Lower lobe of right lung (tissue), 2 donors: ENCODE measurements at regions not wholly inside any gene's neighbourhood (a gene's known extent, or its start where the extent isn't known, plus 50 kb on each side); places are given as distances from the start of the nearest gene placed in this dataset.

ENCODE experiments used
- ATAC-seq, 2 donors: fragments of 200-7000 bp; cut with Tn5 transposase; one replicate each; pipeline ENCODE4 v1.9.1; 2020 to 2022; ENCODE audit warnings: mild to moderate bottlenecking in 2 of 2, moderate library complexity in 2 of 2
- DNase-seq: peaks from one replicate; pipeline ENCODE4 v3.0.0-alpha.2; 2020
- H3K27ac ChIP-seq: fragments of 200-600 bp; one replicate; pipeline ENCODE4 v1.8.0; 2022
- H3K27me3 ChIP-seq: fragments of 200-600 bp; one replicate; pipeline ENCODE4 v1.8.0; 2022; ENCODE audit warnings: low read depth
- H3K36me3 ChIP-seq: fragments of 200-600 bp; one replicate; pipeline ENCODE4 v1.8.0; 2022; ENCODE audit warnings: mild to moderate bottlenecking
- H3K4me1 ChIP-seq: fragments of 200-600 bp; one replicate; pipeline ENCODE4 v1.8.0; 2022
- H3K4me3 ChIP-seq: fragments of 200-600 bp; one replicate; pipeline ENCODE4 v1.8.0; 2022; ENCODE audit warnings: mild to moderate bottlenecking
- H3K9me3 ChIP-seq: fragments of 200-600 bp; one replicate; pipeline ENCODE4 v1.8.0; 2022
- CTCF ChIP-seq: fragments of 200-600 bp; IDR thresholded peaks from one replicate; pipeline ENCODE4 v1.8.0; 2022; ENCODE audit warnings: antibody characterized with exemption, mild to moderate bottlenecking
- intact Hi-C: fragments of 100-400 bp; cut with DNase I; formaldehyde crosslinking; loops from one replicate; pipeline ENCODE4 v1.11.0; 2022
- donor health status: DM: no; HTN: yes; CAD: no; lungs with severe emphysema.

GRCh38 chr1:91591175-91591974 is 90.7 kb downstream of the CDC7 start:
- ATAC-seq, result no peak
- Histone ChIP-seq H3K27ac (no peak overlapping the region), H3K4me3 (no peak overlapping the region), H3K36me3 (no peaks in the 10 kb centered on the region), H3K4me1 (no peaks in the 10 kb centered on the region), H3K9me3 (no peaks in the 10 kb centered on the region), H3K27me3 (no peaks in the 10 kb centered on the region)
- no peak for DNase-seq
- TF ChIP-seq CTCF, result no peak
- intact Hi-C loops, result no loop called here

- Histone ChIP-seq H3K36me3 (no peaks in the 10 kb centered on the region), H3K27me3 (no peaks in the 10 kb centered on the region), H3K4me3 (no peak overlapping the region), H3K27ac (no peak overlapping the region), H3K4me1 (no peaks in the 10 kb centered on the region), H3K9me3 (no peaks in the 10 kb centered on the region)
- ATAC-seq (no peak), DNase-seq (no peak)
- intact Hi-C loops, result no loop called here
- TF ChIP-seq CTCF, result no peak
Measured at GRCh38 chr1:91592716-91593477, 92.2 kb downstream of the CDC7 start.

- Histone ChIP-seq H3K9me3 (no peaks in the 10 kb centered on the region), H3K4me1 (no peaks in the 10 kb centered on the region), H3K27me3 (no peaks in the 10 kb centered on the region), H3K4me3 (no peak overlapping the region), H3K36me3 (no peaks in the 10 kb centered on the region), H3K27ac (no peak overlapping the region)
- intact Hi-C loops, result no loop called here
- ATAC-seq, result peak in 1 of 2 donors; percentile 45
- DNase-seq, result no peak
- TF ChIP-seq CTCF, result no peak
Measured at GRCh38 chr1:91594383-91595055, 93.9 kb downstream of the CDC7 start.

- Histone ChIP-seq H3K9me3 (no peaks in the 10 kb centered on the region), H3K27ac (no peak overlapping the region), H3K36me3 (no peaks in the 10 kb centered on the region), H3K4me1 (no peaks in the 10 kb centered on the region), H3K27me3 (no peaks in the 10 kb centered on the region), H3K4me3 (no peak overlapping the region)
- no peak for TF ChIP-seq CTCF
- DNase-seq (no peak), ATAC-seq (no peak)
- intact Hi-C loops, result no loop called here
Measured at GRCh38 chr1:91596474-91596873, 95.8 kb downstream of the CDC7 start.

- DNase-seq (no peak), ATAC-seq (no peak)
- Histone ChIP-seq H3K36me3 (no peaks in the 10 kb centered on the region), H3K9me3 (no peaks in the 10 kb centered on the region), H3K4me1 (no peaks in the 10 kb centered on the region), H3K27ac (no peak overlapping the region), H3K27me3 (no peaks in the 10 kb centered on the region), H3K4me3 (no peak overlapping the region)
- intact Hi-C loops, result no loop called here
- TF ChIP-seq CTCF, result no peak
Measured at GRCh38 chr1:91597215-91597614, 96.6 kb downstream of the CDC7 start.
